ENCODE measurements at regions not wholly inside any gene's neighbourhood (a gene's known extent, or its start where the extent isn't known, plus 50 kb on each side); places are given as distances from the start of the nearest gene placed in this dataset.
"Not testable (repeated sequence)": the region's sequence is repeated elsewhere in the genome, so short reads cannot be mapped to it uniquely, and the experiment has no call there.

DNA sequence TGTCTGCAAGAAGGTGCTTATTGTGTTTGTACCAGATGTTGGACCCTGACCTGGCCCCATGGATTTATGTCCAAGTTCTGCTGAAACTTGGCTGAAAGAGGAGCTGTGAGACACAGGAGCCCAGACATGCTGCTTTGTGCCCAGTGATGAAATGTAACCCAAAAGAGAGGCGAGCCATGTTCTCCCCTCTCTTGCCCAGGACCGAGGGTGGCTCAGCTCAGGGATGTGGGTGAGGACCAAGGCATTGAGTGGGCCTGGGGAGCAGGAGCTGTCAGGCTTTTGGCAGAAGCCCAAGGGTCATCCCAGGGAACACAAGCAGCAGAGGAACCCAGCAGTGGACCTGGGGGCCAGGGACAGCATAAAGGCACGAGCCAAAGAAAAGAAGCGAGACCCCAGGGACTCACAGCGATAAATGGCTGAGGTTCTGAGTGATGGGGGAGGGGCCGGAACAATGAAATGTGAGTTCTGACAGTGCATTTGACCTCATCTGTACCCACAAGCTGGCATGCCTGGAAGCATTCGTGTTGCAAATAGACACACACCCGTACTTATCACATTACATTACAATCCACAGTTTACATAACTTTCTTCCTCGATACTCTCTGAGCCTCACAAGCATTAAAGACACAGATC, 363.4 kb upstream of the JARID2 start:
- Mint-ChIP-seq H3K9me3 (no peaks in the 10 kb centered on the region), H3K27ac (no peak overlapping the region)

GRCh38 chr6:14883921-14884320, 361.9 kb upstream of the JARID2 start:
- Mint-ChIP-seq H3K27me3 (no peaks in the 10 kb centered on the region), H3K4me3 (no peak overlapping the region), H3K36me3 (no peaks in the 10 kb centered on the region), H3K9me3 (no peaks in the 10 kb centered on the region), H3K4me1 (no peaks in the 10 kb centered on the region), H3K27ac (no peak overlapping the region)
- CTCF ChIA-PET: interaction anchor here (1.5 kb wide), 1 partner anchor 9 kb away, joined by 3 read pairs; no protein-coding TSS in a partner anchor
- DNase-seq: no peak

More for the DNA sequence above, 363.4 kb upstream of the JARID2 start:
- H3K36me3 Mint-ChIP-seq: no peaks in the 10 kb centered on the region
- CTCF ChIA-PET: no interaction called here
- peaks cover 13% of the 10 kb centered on the region for H3K4me1 Mint-ChIP-seq
- no peak for DNase-seq
- H3K27me3 Mint-ChIP-seq: no peaks in the 10 kb centered on the region
- no peak overlapping the region for H3K4me3 Mint-ChIP-seq

GRCh38 chr6:14885498-14885897, 360.4 kb upstream of the JARID2 start:
- H3K27ac Mint-ChIP-seq: no peak overlapping the region
- H3K4me3 Mint-ChIP-seq: no peak overlapping the region
- H3K9me3 Mint-ChIP-seq: no peaks in the 10 kb centered on the region
- H3K4me1 Mint-ChIP-seq: no peaks in the 10 kb centered on the region
- no peaks in the 10 kb centered on the region for H3K36me3 Mint-ChIP-seq
- CTCF ChIA-PET: interaction anchor here (1.5 kb wide), 1 partner anchor 10 kb away, joined by 3 read pairs; no protein-coding TSS in a partner anchor
- H3K27me3 Mint-ChIP-seq: no peaks in the 10 kb centered on the region
- no peak for DNase-seq

DNA sequence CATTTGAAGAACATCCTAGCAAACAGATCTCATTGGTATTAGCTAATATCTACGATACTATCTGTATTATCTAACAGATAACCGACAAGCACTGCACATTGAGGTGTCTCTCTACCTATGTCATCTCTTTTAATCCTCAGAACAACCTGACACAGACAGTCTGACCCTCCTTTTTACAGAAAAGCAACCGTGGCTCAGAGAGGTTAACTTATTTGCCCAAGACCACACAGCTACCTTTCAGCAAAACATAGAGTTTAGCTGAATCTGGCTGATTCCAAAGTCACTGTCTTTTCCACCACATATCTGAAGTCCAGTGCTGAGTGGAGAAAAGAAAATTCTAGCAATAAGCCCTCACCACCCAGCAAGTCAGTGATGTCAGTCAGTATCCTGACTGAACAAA, 358.7 kb upstream of the JARID2 start:
- CTCF ChIA-PET: no interaction called here
- no peak for DNase-seq
- Mint-ChIP-seq H3K36me3 (no peaks in the 10 kb centered on the region), H3K27ac (no peak overlapping the region), H3K4me1 (no peaks in the 10 kb centered on the region), H3K27me3 (peaks cover 3% of the 10 kb centered on the region), H3K4me3 (no peak overlapping the region), H3K9me3 (no peaks in the 10 kb centered on the region)

GRCh38 chr6:14887986-14888574, 357.8 kb upstream of the JARID2 start:
- H3K4me1 Mint-ChIP-seq: no peaks in the 10 kb centered on the region
- no peak overlapping the region for H3K4me3 Mint-ChIP-seq
- peaks cover 10% of the 10 kb centered on the region for H3K27me3 Mint-ChIP-seq
- H3K36me3 Mint-ChIP-seq: no peaks in the 10 kb centered on the region
- H3K9me3 Mint-ChIP-seq: no peaks in the 10 kb centered on the region
- DNase-seq: no peak
- no peak overlapping the region for H3K27ac Mint-ChIP-seq
- CTCF ChIA-PET: no interaction called here

DNA sequence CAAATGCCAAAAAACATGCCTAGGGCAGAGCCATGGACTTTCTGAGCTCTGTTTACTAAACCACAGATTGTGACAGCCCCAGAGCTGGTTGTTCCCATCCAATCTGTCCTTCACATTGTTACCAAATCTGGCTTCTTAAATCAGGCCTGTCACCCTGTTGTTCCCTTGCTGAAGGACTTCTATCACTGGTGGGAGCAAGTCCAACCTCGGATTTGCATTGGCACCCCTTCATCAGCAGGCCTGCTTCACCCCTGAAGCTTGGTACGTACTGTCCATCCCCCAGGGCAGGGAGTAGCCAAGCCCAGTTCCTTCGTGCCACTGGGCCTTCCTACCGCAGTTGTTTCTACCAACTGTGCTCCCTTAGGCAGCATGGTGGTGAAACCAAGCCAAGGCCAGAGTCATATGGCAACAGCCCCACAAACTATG, 357.3 kb upstream of the JARID2 start:
- Mint-ChIP-seq H3K27me3 (peaks cover 13% of the 10 kb centered on the region), H3K4me1 (no peaks in the 10 kb centered on the region), H3K9me3 (peaks cover 3% of the 10 kb centered on the region), H3K4me3 (no peak overlapping the region), H3K27ac (no peak overlapping the region), H3K36me3 (no peaks in the 10 kb centered on the region)
- DNase-seq: no peak
- CTCF ChIA-PET: no interaction called here

DNA sequence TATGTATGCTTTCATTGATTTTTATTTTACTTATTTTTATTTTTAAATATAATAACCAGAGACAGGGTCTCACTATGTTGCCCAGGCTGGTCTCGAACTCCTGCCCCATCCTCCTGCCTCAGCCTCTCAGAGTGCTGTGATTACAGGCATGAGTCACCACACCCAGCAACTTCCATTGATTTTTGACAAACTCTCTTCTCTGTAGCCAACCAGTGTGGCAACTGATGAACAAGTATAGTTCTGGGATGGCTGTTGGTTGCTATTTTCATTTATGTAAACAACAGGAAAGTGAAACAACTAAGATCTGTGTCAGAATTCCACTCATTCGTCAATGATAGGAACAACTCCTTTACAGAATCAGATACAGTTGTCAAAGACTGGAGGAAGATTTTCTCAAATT, 356.7 kb upstream of the JARID2 start:
- no peak overlapping the region for H3K27ac Mint-ChIP-seq
- CTCF ChIA-PET: no interaction called here
- H3K36me3 Mint-ChIP-seq: no peaks in the 10 kb centered on the region
- no peak for DNase-seq
- no peaks in the 10 kb centered on the region for H3K4me1 Mint-ChIP-seq
- no peak overlapping the region for H3K4me3 Mint-ChIP-seq
- peaks cover 13% of the 10 kb centered on the region for H3K27me3 Mint-ChIP-seq
- peaks cover 5% of the 10 kb centered on the region for H3K9me3 Mint-ChIP-seq

DNA sequence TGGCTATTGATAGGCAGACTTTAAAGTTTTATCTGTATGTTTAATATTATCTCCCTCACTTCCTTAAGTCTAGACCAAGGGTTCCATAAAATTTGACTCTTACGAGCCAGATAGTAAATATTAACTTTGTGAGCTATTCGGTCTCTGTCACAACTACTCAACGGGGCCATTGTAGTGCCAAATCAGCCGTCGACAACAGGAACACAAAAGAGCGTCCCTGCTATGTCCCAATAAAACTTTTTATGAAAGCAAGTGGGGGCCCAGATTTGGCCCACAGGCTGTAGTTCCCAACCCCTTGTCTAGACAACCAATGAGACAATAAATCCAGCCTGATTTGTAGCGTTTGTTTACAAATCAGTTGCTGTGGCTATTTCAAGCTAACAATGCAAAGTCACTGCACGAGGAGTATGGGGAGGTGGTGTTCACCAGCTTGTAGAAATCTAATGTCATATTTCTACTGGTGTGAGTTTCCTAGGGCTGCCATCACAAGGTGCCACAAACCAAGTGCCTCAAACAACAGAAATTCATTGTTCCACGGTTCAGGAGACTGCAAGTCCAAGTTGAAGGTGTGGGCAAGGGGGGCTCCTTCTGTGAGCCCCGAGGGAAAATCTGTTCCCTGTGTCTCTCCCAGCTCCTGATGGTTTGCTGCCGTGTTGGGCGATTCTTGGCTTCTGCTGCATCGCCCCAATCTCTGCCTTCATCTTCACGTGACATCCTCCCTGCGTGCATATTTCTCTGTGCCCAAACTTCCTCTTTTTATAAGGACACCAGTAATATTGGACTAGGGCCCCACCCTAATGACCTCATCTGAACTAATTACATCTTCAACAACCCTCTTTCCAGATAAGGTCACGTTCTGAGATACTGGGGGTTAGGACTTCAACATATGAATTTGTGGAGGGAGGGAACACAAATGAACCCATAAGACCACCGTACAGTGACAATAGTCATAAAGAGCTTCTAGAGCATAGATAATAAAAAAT, 356.0 kb upstream of the JARID2 start:
- DNase-seq: no peak
- Mint-ChIP-seq H3K4me1 (no peaks in the 10 kb centered on the region), H3K27me3 (peaks cover 13% of the 10 kb centered on the region), H3K27ac (no peak overlapping the region), H3K4me3 (no peak overlapping the region), H3K9me3 (peaks cover 5% of the 10 kb centered on the region), H3K36me3 (no peaks in the 10 kb centered on the region)
- CTCF ChIA-PET: no interaction called here

DNA sequence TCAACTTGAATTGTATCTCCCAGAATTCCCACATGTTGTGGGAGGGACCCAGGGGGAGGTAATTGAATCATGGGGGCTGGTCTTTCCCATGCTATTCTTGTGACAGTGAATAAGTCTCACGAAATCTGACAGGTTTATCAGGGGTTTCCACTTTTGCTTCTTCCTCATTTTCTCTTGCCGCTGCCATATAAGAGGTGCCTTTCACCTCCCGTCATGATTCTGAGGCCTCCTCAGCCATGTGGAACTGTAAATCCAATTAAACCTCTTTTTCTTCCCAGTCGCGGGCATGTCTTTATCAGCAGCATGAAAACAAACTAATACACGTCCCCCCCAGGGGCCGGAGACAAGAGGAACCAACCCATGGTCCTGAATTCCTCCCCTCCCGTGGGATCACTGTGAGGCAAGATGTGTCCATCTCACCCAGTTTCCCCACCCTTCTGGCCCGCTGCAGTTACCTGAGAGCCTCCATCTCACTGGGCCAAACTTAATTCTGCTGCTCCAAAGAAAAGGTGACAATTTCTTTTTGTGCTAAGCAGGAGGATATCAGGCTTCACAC, 354.0 kb upstream of the JARID2 start:
- DNase-seq, H3K36me3 Mint-ChIP-seq, H3K27ac Mint-ChIP-seq, H3K9me3 Mint-ChIP-seq, H3K4me3 Mint-ChIP-seq, H3K4me1 Mint-ChIP-seq, CTCF ChIA-PET: not testable (repeated sequence)
- peaks cover 13% of the 10 kb centered on the region for H3K27me3 Mint-ChIP-seq

- H3K9me3 Mint-ChIP-seq: peaks cover 7% of the 10 kb centered on the region
- H3K4me1 Mint-ChIP-seq: no peaks in the 10 kb centered on the region
- no peak overlapping the region for H3K27ac Mint-ChIP-seq
- CTCF ChIA-PET: no interaction called here
- no peak overlapping the region for H3K4me3 Mint-ChIP-seq
- peaks cover 13% of the 10 kb centered on the region for H3K27me3 Mint-ChIP-seq
- no peak for DNase-seq
- H3K36me3 Mint-ChIP-seq: no peaks in the 10 kb centered on the region
Observed at GRCh38 chr6:14894105-14894504, 351.8 kb upstream of the JARID2 start.

GRCh38 chr6:14896475-14896874, 349.4 kb upstream of the JARID2 start:
- CTCF ChIA-PET: no interaction called here
- Mint-ChIP-seq H3K4me1 (no peaks in the 10 kb centered on the region), H3K4me3 (no peak overlapping the region), H3K9me3 (peaks cover 7% of the 10 kb centered on the region), H3K27ac (no peak overlapping the region), H3K27me3 (peaks cover 13% of the 10 kb centered on the region), H3K36me3 (no peaks in the 10 kb centered on the region)
- DNase-seq: no peak

GRCh38 chr6:14897831-14898230, 348.0 kb upstream of the JARID2 start:
- Mint-ChIP-seq H3K4me1 (no peaks in the 10 kb centered on the region), H3K27me3 (peaks cover 6% of the 10 kb centered on the region), H3K36me3 (no peaks in the 10 kb centered on the region), H3K27ac (no peak overlapping the region), H3K4me3 (no peak overlapping the region), H3K9me3 (peaks cover 10% of the 10 kb centered on the region)
- CTCF ChIA-PET: no interaction called here
- no peak for DNase-seq

GRCh38 chr6:14899441-14899840, 346.4 kb upstream of the JARID2 start:
- H3K27me3 Mint-ChIP-seq, H3K36me3 Mint-ChIP-seq, DNase-seq, H3K4me1 Mint-ChIP-seq, H3K4me3 Mint-ChIP-seq, H3K9me3 Mint-ChIP-seq, CTCF ChIA-PET, H3K27ac Mint-ChIP-seq: not testable (repeated sequence)

DNA sequence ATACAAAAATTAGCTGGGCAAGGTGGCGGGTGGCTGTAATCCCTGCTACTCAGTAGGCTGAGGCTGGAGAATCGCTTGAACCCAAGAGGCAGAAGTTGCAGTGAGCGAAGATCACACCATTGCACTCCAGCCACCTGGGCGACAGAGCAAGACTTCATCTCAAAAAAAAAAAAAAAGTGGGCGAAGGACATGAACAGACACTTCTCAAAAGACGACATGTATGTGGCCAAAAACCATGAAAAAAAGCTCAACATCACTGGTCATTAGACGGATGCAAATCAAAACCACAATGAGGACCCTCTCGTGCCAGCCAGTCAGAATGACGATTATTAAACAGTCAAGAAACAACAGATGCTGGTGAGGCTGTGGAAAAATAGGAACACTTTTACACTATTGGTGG, 344.9 kb upstream of the JARID2 start:
- CTCF ChIA-PET: no interaction called here
- Mint-ChIP-seq H3K4me3 (no peak overlapping the region), H3K27me3 (no peaks in the 10 kb centered on the region), H3K4me1 (no peaks in the 10 kb centered on the region), H3K9me3 (peaks cover 4% of the 10 kb centered on the region), H3K36me3 (no peaks in the 10 kb centered on the region), H3K27ac (no peak overlapping the region)
- DNase-seq: no peak

Data from activated naive CD4-positive, alpha-beta T cell treated with anti-CD3 and anti-CD28 coated beads, Interleukin-2, amount 10 ng/mL, durations not matched to agents 7 days and 5 days (primary cell).